C4-2B (cell line): ENCODE measurements at regions not wholly inside any gene's neighbourhood (a gene's known extent, or its start where the extent isn't known, plus 50 kb on each side); places are given as distances from the start of the nearest gene placed in this dataset.
"Not testable (repeated sequence)": the region's sequence is repeated elsewhere in the genome, so short reads cannot be mapped to it uniquely, and the experiment has no call there.

Experiments
- ZFX ChIP-seq: fragments of 450-650 bp; IDR thresholded peaks from 2 replicates; pipeline ENCODE4 v1.6.1; 2017
- TF ChIP-seq, protein P1 (sequence below): fragments of 450-650 bp; conservative IDR thresholded peaks from 2 replicates; pipeline ENCODE4 v1.5.1; 2017; ENCODE audit warnings: mild to moderate bottlenecking

DNA sequence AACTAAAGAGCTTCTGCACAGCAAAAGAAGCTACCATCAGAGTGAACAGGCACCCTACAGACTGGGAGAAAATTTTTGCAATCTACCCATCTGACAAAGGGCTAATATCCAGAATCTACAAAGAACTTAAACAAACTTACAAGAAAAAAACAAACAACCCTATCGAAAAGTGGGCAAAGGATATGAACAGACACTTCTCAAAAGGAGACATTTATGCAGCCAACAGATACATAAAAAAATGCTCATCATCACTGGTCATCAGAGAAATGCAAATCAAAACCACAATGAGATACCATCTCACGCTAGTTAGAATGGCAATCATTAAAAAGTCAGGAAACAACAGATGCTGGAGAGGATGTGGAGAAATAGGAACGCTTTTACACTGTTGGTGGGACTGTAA is 72.1 kb downstream of the ELAPOR2 start:
- TF ChIP-seq, protein P1, sequence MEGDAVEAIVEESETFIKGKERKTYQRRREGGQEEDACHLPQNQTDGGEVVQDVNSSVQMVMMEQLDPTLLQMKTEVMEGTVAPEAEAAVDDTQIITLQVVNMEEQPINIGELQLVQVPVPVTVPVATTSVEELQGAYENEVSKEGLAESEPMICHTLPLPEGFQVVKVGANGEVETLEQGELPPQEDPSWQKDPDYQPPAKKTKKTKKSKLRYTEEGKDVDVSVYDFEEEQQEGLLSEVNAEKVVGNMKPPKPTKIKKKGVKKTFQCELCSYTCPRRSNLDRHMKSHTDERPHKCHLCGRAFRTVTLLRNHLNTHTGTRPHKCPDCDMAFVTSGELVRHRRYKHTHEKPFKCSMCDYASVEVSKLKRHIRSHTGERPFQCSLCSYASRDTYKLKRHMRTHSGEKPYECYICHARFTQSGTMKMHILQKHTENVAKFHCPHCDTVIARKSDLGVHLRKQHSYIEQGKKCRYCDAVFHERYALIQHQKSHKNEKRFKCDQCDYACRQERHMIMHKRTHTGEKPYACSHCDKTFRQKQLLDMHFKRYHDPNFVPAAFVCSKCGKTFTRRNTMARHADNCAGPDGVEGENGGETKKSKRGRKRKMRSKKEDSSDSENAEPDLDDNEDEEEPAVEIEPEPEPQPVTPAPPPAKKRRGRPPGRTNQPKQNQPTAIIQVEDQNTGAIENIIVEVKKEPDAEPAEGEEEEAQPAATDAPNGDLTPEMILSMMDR, result not testable (repeated sequence)
- not testable (repeated sequence) for TF ChIP-seq ZFX
